Kidney (tissue), 13 donors: ENCODE measurements at regions not wholly inside any gene's neighbourhood (a gene's known extent, or its start where the extent isn't known, plus 50 kb on each side); places are given as distances from the start of the nearest gene placed in this dataset.

Source experiments
- DNase-seq, 5 donors: peaks; one replicate each; pipeline ENCODE4 v3.0.0-alpha.2; 2013 to 2020
- FAIRE-seq: peaks from 2 replicates; lab custom pipeline; 2012; peaks lifted over from hg19 to GRCh38; lab: Jason Lieb, UNC
- H3K27ac ChIP-seq, 2 donors: one replicate each; pipeline ENCODE4 v1.7.0; 2013; ENCODE audit warnings: low read depth in 2 of 2, low read length in 2 of 2, inconsistent platforms in 1 of 2
- H3K27me3 ChIP-seq: one replicate; pipeline ENCODE4 v1.7.1; 2013; ENCODE audit warnings: low read length, inconsistent platforms; ENCODE audit not compliant: control insufficient read depth, insufficient read depth
- H3K36me3 ChIP-seq, 3 donors: one replicate each; pipeline versions ENCODE4 v1.7.0 to v1.7.1; 2013; ENCODE audit warnings: low read length in 3 of 3, control low read depth in 1 of 3, inconsistent platforms in 1 of 3; ENCODE audit not compliant: insufficient read depth in 3 of 3, control insufficient read depth in 2 of 3
- H3K4me1 ChIP-seq, 3 donors: one replicate each; pipeline versions ENCODE4 v1.7.0 to v1.7.1; 2013; ENCODE audit warnings: low read length in 3 of 3, inconsistent platforms in 1 of 3, low read depth in 1 of 3; ENCODE audit not compliant: control insufficient read depth in 2 of 3, insufficient read depth in 2 of 3
- H3K4me3 ChIP-seq, 3 donors: one replicate each; pipeline versions ENCODE4 v1.7.0 to v1.8.1; 2013; ENCODE audit warnings: low read length in 3 of 3, control low read depth in 1 of 3, inconsistent platforms in 1 of 3
- H3K9ac ChIP-seq, 3 donors: one replicate each; pipeline versions ENCODE4 v1.7.0 to v1.7.1; 2013; ENCODE audit warnings: low read length in 3 of 3, control low read depth in 1 of 3, inconsistent platforms in 1 of 3
- H3K9me3 ChIP-seq, 3 donors: one replicate each; pipeline versions ENCODE4 v1.7.0 to v1.7.1; 2013; ENCODE audit warnings: low read length in 3 of 3, control low read depth in 1 of 3, inconsistent platforms in 1 of 3; ENCODE audit not compliant: control insufficient read depth in 2 of 3, insufficient read depth in 1 of 3
- intact Hi-C: fragments of 100-400 bp; cut with DNase I; formaldehyde crosslinking; loops from one replicate; pipeline ENCODE4 v1.11.1; 2022
- TF ChIP-seq, protein P1 (sequence below): IDR thresholded peaks from 3 replicates; pipeline ENCODE4 v1.5.1; 2012; ENCODE audit warnings: mild to moderate bottlenecking, moderate library complexity, borderline replicate concordance; ENCODE audit not compliant: insufficient read depth; ENCODE audit errors: extremely low read depth
- donor health status: control.
- donor health status: control.
- donor health status: control.
- donor health status: control.
- donor health status: control.
- donor health status: DM: yes; HTN: yes; CAD: no.
- donor health status: Normal renal cell carcinoma (clear cell type).

DNA sequence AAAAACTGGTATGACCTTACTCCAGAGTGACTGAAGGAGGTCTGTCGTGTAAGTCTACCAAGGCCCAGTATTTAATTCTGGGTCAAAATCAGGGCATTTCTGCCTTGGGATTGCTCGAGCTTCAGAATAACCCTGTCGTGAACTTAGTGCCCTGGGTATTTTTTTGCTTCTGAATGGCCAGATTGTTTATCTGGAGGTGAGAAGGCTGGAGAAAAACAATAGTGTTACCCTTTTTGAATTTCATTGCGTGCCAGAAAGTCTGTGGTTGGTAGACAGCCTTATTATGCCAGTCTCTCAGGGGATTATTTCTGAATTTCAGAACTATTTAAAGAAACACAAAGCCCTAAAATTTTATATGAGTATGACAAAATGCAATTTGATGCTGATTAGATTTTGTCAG is 323.4 kb downstream of the CSNK1G3 start:
- FAIRE-seq (no peak), DNase-seq (no peak)
- no peaks in the 10 kb centered on the region for H3K36me3 ChIP-seq
- no peak overlapping the region for H3K27ac ChIP-seq
- intact Hi-C loops, result no loop called here
- H3K27me3 ChIP-seq, result no peaks in the 10 kb centered on the region
- peaks cover 0 to 3% (median 0%) of the 10 kb centered on the region in 3 donors for H3K4me1 ChIP-seq
- no peak overlapping the region for H3K4me3 ChIP-seq
- H3K9me3 ChIP-seq, result no peaks in the 10 kb centered on the region
- TF ChIP-seq, protein P1, sequence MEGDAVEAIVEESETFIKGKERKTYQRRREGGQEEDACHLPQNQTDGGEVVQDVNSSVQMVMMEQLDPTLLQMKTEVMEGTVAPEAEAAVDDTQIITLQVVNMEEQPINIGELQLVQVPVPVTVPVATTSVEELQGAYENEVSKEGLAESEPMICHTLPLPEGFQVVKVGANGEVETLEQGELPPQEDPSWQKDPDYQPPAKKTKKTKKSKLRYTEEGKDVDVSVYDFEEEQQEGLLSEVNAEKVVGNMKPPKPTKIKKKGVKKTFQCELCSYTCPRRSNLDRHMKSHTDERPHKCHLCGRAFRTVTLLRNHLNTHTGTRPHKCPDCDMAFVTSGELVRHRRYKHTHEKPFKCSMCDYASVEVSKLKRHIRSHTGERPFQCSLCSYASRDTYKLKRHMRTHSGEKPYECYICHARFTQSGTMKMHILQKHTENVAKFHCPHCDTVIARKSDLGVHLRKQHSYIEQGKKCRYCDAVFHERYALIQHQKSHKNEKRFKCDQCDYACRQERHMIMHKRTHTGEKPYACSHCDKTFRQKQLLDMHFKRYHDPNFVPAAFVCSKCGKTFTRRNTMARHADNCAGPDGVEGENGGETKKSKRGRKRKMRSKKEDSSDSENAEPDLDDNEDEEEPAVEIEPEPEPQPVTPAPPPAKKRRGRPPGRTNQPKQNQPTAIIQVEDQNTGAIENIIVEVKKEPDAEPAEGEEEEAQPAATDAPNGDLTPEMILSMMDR, result no peak
- H3K9ac ChIP-seq, result no peak overlapping the region

DNA sequence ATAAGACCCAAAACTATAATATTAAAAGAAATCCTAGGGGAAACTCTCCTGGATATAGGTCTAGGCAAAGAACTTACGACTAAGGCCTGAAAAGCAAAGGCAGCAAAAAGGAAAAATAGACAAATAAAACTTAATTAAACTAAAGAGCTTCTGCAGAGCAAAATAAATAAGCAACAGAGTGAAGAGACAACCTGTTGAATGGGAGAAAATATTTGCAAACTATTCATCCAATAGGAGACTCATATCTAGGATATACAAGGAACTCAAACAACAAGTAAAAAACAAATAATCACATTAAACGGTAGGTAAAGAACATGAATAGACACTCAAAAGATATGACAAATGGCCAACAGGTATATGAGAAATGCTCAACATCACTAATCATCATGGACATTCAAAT is 318.6 kb downstream of the CSNK1G3 start:
- Histone ChIP-seq H3K4me1 (peaks cover 0 to 3% (median 0%) of the 10 kb centered on the region in 3 donors), H3K9ac (no peak overlapping the region), H3K36me3 (no peaks in the 10 kb centered on the region), H3K27me3 (no peaks in the 10 kb centered on the region), H3K4me3 (no peak overlapping the region), H3K9me3 (peaks cover 0 to 5% (median 0%) of the 10 kb centered on the region in 3 donors), H3K27ac (no peak overlapping the region)
- TF ChIP-seq, protein P1, result no peak
- no peak for FAIRE-seq
- no peak for DNase-seq
- intact Hi-C loops, result no loop called here

DNA sequence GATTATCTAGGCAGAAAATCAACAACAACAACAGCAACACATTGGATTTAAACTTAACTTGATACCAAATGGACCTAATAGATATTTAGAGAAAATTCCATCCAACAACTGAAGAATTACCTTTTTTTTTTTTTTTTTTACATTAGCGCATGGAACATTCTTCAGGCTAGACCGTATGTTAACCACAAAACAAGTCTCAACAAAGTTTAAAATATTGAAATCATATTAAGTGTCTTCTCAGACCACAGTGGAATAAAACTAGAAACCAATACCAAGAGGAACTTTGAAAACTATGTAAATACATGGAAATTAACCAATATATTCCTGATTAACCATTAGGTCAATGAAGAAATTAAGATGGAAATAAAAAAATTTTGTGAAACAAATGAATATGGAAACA is 315.8 kb downstream of the CSNK1G3 start:
- intact Hi-C loops, result no loop called here
- no peak overlapping the region for H3K27ac ChIP-seq
- TF ChIP-seq, protein P1, result no peak
- FAIRE-seq (no peak), DNase-seq (no peak)
- H3K9me3 ChIP-seq, result peaks cover 0 to 5% (median 0%) of the 10 kb centered on the region in 3 donors
- no peaks in the 10 kb centered on the region for H3K4me1 ChIP-seq
- no peaks in the 10 kb centered on the region for H3K27me3 ChIP-seq
- H3K9ac ChIP-seq, result no peak overlapping the region
- no peaks in the 10 kb centered on the region for H3K36me3 ChIP-seq
- H3K4me3 ChIP-seq, result no peak overlapping the region

GRCh38 chr5:123819833-123820232 is 307.9 kb downstream of the CSNK1G3 start:
- Histone ChIP-seq H3K9ac (no peak overlapping the region), H3K4me1 (no peaks in the 10 kb centered on the region), H3K27me3 (no peaks in the 10 kb centered on the region), H3K36me3 (no peaks in the 10 kb centered on the region), H3K9me3 (no peaks in the 10 kb centered on the region), H3K27ac (no peak overlapping the region), H3K4me3 (no peak overlapping the region)
- FAIRE-seq, result no peak
- TF ChIP-seq, protein P1, result no peak
- intact Hi-C loops, result no loop called here
- DNase-seq, result no peak
